ENCODE measurements at regions not wholly inside any gene's neighbourhood (a gene's known extent, or its start where the extent isn't known, plus 50 kb on each side); places are given as distances from the start of the nearest gene placed in this dataset.

- no peak for DNase-seq (ENCODE audit: low read depth, low spot score)
- TF ChIP-seq, protein P1, sequence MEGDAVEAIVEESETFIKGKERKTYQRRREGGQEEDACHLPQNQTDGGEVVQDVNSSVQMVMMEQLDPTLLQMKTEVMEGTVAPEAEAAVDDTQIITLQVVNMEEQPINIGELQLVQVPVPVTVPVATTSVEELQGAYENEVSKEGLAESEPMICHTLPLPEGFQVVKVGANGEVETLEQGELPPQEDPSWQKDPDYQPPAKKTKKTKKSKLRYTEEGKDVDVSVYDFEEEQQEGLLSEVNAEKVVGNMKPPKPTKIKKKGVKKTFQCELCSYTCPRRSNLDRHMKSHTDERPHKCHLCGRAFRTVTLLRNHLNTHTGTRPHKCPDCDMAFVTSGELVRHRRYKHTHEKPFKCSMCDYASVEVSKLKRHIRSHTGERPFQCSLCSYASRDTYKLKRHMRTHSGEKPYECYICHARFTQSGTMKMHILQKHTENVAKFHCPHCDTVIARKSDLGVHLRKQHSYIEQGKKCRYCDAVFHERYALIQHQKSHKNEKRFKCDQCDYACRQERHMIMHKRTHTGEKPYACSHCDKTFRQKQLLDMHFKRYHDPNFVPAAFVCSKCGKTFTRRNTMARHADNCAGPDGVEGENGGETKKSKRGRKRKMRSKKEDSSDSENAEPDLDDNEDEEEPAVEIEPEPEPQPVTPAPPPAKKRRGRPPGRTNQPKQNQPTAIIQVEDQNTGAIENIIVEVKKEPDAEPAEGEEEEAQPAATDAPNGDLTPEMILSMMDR (IDR thresholded peaks at IDR 0.05; ENCODE audit: low read depth, low read length) = no peak
- in situ Hi-C loops (cut with HindIII; ENCODE audit: low sequenced_read_pairs) = no loop called here
- H3K4me3 ChIP-seq (ENCODE audit: low read depth, low read length) = no peak overlapping the region
These were observed 109.8 kb upstream of the HDX start for GRCh38 chrX:84611843-84612636.

GRCh38 chrX:84634201-84634782 lies 132.0 kb upstream of the HDX start:
- in situ Hi-C loops (cut with HindIII; ENCODE audit: low sequenced_read_pairs) = no loop called here
- TF ChIP-seq, protein P1 (IDR thresholded peaks at IDR 0.05; ENCODE audit: low read depth, low read length) = no peak
- no peak for DNase-seq (ENCODE audit: low read depth, low spot score)
- H3K4me3 ChIP-seq (ENCODE audit: low read depth, low read length) = no peak overlapping the region

GRCh38 chrX:84666086-84666485 lies 163.8 kb upstream of the HDX start:
- TF ChIP-seq, protein P1 (IDR thresholded peaks at IDR 0.05; ENCODE audit: low read depth, low read length) = no peak
- in situ Hi-C loops (cut with HindIII; ENCODE audit: low sequenced_read_pairs) = no loop called here

DNA sequence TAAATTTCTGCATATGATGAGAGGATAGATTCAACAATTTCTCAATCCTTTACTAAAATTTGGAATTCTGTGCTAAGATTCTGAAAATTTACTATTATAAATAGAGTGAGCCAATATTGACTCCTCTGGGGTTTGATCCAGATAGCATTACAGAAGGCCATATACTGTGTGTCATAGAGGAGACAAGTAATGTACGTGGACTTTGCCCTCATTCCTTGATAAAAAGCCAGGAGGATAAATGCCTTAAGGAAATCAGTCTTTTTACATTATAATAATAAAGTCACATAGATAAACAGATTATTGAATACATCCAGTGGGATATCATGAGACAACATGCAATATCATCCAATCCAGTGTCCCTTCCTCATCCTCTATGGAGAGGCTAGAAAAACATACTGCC lies 188.0 kb upstream of the HDX start:
- TF ChIP-seq, protein P1 (IDR thresholded peaks at IDR 0.05; ENCODE audit: low read depth, low read length) = no peak
- DNase-seq (ENCODE audit: low read depth, low spot score) = no peak
- H3K4me3 ChIP-seq (ENCODE audit: low read depth, low read length) = no peak overlapping the region
- in situ Hi-C loops (cut with HindIII; ENCODE audit: low sequenced_read_pairs) = no loop called here

More at GRCh38 chrX:84666086-84666485, 163.8 kb upstream of the HDX start:
- no peak for DNase-seq (ENCODE audit: low read depth, low spot score)
- no peak overlapping the region for H3K4me3 ChIP-seq (ENCODE audit: low read depth, low read length)

DNA sequence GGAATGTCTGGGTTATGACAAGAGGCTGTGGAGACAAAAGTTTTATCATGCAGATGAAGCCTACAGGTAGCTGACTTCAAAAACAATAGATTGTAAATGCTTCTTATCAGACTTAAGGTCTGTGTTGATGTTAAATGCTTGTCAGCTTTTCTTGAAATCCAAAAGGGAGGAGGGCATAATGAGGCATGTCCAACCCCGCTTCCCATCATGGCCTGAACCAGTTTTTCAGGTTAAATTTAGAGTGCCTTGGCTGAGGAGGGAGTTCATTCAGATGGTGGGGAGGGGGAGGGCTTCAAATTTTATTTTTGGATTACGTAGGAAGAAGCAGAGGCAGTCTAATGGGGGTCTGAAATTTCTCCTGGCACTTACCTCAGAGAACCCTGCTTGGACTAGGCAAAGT lies 207.7 kb upstream of the HDX start:
- no peak overlapping the region for H3K4me3 ChIP-seq (ENCODE audit: low read depth, low read length)
- TF ChIP-seq, protein P1 (IDR thresholded peaks at IDR 0.05; ENCODE audit: low read depth, low read length) = no peak
- in situ Hi-C loops (cut with HindIII; ENCODE audit: low sequenced_read_pairs) = no loop called here
- DNase-seq (ENCODE audit: low read depth, low spot score) = no peak

DNA sequence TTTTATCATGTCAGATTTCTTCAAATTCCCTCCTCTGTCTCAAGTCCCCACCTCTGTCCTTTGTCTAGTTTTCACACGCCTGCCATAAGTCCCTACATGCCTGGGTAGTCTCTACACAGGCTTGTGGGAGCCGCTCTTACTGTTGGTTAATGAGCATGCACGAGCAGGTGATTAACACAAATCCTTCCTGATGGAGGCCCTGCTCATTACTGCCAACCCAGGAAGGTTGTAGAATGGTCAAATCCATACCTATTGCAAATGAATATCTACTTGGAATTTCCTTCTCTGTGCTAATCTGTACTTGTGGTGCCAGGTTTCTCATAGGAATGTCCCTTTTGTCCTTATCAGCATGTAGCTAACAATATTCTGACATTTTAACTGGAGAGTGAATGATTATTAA lies 208.4 kb upstream of the HDX start:
- no peak for DNase-seq (ENCODE audit: low read depth, low spot score)
- no peak overlapping the region for H3K4me3 ChIP-seq (ENCODE audit: low read depth, low read length)
- TF ChIP-seq, protein P1 (IDR thresholded peaks at IDR 0.05; ENCODE audit: low read depth, low read length) = no peak
- in situ Hi-C loops (cut with HindIII; ENCODE audit: low sequenced_read_pairs) = no loop called here

Data from astrocyte of the spinal cord (primary cell).